ENCODE measurements at regions not wholly inside any gene's neighbourhood (a gene's known extent, or its start where the extent isn't known, plus 50 kb on each side); places are given as distances from the start of the nearest gene placed in this dataset.

- TF ChIP-seq CTCF (IDR thresholded peaks at IDR 0.05; ENCODE audit: low read depth, low read length, poor library complexity, severe bottlenecking) (no peak), EZH2phosphoT487 (IDR thresholded peaks at IDR 0.05; ENCODE audit: borderline replicate concordance, low read length) (no peak)
Measured at GRCh38 chr2:234298918-234299317, 198.0 kb downstream of the ARL4C start.
